ENCODE measurements at regions not wholly inside any gene's neighbourhood (a gene's known extent, or its start where the extent isn't known, plus 50 kb on each side); places are given as distances from the start of the nearest gene placed in this dataset.
A peak's percentile ranks its signal among the peaks of the same experiment; 100 is the strongest.

GRCh38 chr9:694092-694402, 147.4 kb upstream of the DMRT1 start:
- Histone ChIP-seq H3K4me3 (peak overlapping the region in 2 of 4 donors; percentile 2 to 24), H3K4me1 (peaks cover 16 to 75% (median 42%) of the 10 kb centered on the region in 4 donors), H3K36me3 (no peaks in the 10 kb centered on the region), H3K27ac (peak overlapping the region in 4 of 5 donors; percentile 80 to 89 (median 83)), H3K9me3 (no peaks in the 10 kb centered on the region), H3K27me3 (no peaks in the 10 kb centered on the region)
- intact Hi-C loops (cut with DNase I; ENCODE audit: low total_unique reads), result no loop called here
- TF ChIP-seq POLR2AphosphoS5 (IDR thresholded peaks at IDR 0.05), result peak in 1 of 3 donors; percentile 16
- TF ChIP-seq EP300 (IDR thresholded peaks at IDR 0.05), result no peak
- TF ChIP-seq CTCF (IDR thresholded peaks at IDR 0.05), result no peak
- no peak for TF ChIP-seq POLR2A (IDR thresholded peaks at IDR 0.05)
- no peak for DNase-seq
- 59 to 84% (median 77%) methylated on average over 1 of the region's 1 CpG for WGBS, 5 donors

GRCh38 chr9:694403-695154, 146.9 kb upstream of the DMRT1 start:
- Histone ChIP-seq H3K4me3 (peak overlapping the region in 3 of 4 donors; percentile 2 to 24 (median 8)), H3K36me3 (no peaks in the 10 kb centered on the region), H3K27ac (peak overlapping the region; percentile 23 to 89 (median 80)), H3K9me3 (no peaks in the 10 kb centered on the region), H3K27me3 (no peaks in the 10 kb centered on the region), H3K4me1 (peaks cover 16 to 80% (median 42%) of the 10 kb centered on the region in 4 donors)
- TF ChIP-seq EP300 (IDR thresholded peaks at IDR 0.05) (peak; percentile 31), CTCF (IDR thresholded peaks at IDR 0.05) (no peak), POLR2A (IDR thresholded peaks at IDR 0.05) (no peak), POLR2AphosphoS5 (IDR thresholded peaks at IDR 0.05) (peak in 2 of 3 donors; percentile 20 to 42)
- DNase-seq, result peak in 1 of 2 donors; percentile 46
- intact Hi-C loops (cut with DNase I; ENCODE audit: low total_unique reads), result no loop called here
- WGBS, 5 donors, result 55 to 71% (median 60%) methylated on average over 7 to 8 of the region's 8 CpGs

- TF ChIP-seq CTCF (IDR thresholded peaks at IDR 0.05) (no peak), EP300 (IDR thresholded peaks at IDR 0.05) (no peak), POLR2AphosphoS5 (IDR thresholded peaks at IDR 0.05) (no peak), POLR2A (IDR thresholded peaks at IDR 0.05) (no peak)
- Histone ChIP-seq H3K27me3 (no peaks in the 10 kb centered on the region), H3K36me3 (no peaks in the 10 kb centered on the region), H3K4me3 (no peak overlapping the region), H3K4me1 (peaks cover 16 to 82% (median 42%) of the 10 kb centered on the region in 4 donors), H3K27ac (peak overlapping the region; percentile 23 to 89 (median 80)), H3K9me3 (no peaks in the 10 kb centered on the region)
- intact Hi-C loops (cut with DNase I; ENCODE audit: low total_unique reads), result no loop called here
- 57 to 67% (median 63%) methylated on average over 4 of the region's 4 CpGs for WGBS, 5 donors
- no peak for DNase-seq
Measured at GRCh38 chr9:695252-695651, 146.2 kb upstream of the DMRT1 start.

- peak overlapping the region in 4 of 5 donors; percentile 80 to 89 (median 83) for H3K27ac ChIP-seq
Measured at GRCh38 chr9:696332-697323, 144.9 kb upstream of the DMRT1 start.

More at GRCh38 chr9:696332-697323, 144.9 kb upstream of the DMRT1 start:
- Histone ChIP-seq H3K36me3 (no peaks in the 10 kb centered on the region), H3K4me1 (peaks cover 16 to 75% (median 37%) of the 10 kb centered on the region in 4 donors), H3K9me3 (no peaks in the 10 kb centered on the region), H3K27me3 (no peaks in the 10 kb centered on the region), H3K4me3 (no peak overlapping the region)
- WGBS, 5 donors, result 52 to 70% (median 60%) methylated on average over 9 of the region's 9 CpGs
- DNase-seq, result peak in 1 of 2 donors; percentile 67
- intact Hi-C loops (cut with DNase I; ENCODE audit: low total_unique reads), result no loop called here
- TF ChIP-seq EP300 (IDR thresholded peaks at IDR 0.05) (no peak), POLR2AphosphoS5 (IDR thresholded peaks at IDR 0.05) (peak in 2 of 3 donors; percentile 11 to 51), POLR2A (IDR thresholded peaks at IDR 0.05) (no peak), CTCF (IDR thresholded peaks at IDR 0.05) (no peak)
